GM18508 (cell line): ENCODE measurements at regions not wholly inside any gene's neighbourhood (a gene's known extent, or its start where the extent isn't known, plus 50 kb on each side); places are given as distances from the start of the nearest gene placed in this dataset.

Experiments used
- ATAC-seq: cut with Tn5 transposase; IDR thresholded peaks from one replicate; pipeline ENCODE4 v1.9.1; 2021; ENCODE audit warnings: moderate number of reproducible peaks; ENCODE audit not compliant: insufficient read depth, unreplicated experiment

- peak; percentile 77 for ATAC-seq
Observed at GRCh38 chr14:44316647-44317440, 190.2 kb downstream of the FSCB start.

DNA sequence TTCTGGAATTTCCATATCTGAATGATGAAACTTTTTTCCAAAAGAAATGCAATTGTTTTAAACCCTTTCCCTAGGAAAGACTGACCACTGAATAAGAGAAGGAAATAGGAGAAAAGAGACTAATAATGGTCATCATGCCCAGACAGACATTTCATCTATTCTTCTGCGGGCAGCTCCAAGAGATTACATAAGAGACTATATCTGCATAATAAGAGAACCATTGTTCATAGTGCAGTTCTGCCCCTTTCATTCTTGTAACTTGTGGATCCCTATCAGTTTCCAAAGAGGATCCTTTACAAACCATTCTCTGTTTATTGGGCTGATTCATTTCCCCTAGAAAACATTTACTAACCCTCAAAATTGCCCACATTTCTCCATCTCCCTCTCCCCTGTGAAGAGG, 197.8 kb downstream of the FSCB start:
- ATAC-seq = no peak

GRCh38 chr14:44300916-44301315, 206.2 kb downstream of the FSCB start:
- ATAC-seq = no peak

DNA sequence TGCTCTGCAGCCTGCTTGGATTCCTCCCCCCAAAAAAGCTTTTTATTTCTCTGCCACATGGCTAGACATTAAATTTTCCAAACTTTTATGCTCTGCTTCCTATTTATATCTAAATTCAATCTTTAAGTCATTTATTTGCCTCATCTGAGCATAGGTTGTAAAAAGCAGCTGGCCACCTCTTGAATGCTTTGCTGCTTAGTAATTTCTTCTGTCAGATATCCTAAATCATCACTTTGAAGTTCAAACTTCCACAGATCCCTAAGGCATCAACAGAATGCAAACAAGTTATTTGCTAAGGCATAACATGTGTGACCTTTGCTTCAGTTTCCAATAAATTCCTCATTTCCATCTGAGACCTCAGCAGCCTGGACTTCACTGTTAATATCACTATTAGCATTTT, 209.6 kb downstream of the FSCB start:
- no peak for ATAC-seq

GRCh38 chr14:44291366-44291915, 215.6 kb downstream of the FSCB start:
- ATAC-seq = no peak

DNA sequence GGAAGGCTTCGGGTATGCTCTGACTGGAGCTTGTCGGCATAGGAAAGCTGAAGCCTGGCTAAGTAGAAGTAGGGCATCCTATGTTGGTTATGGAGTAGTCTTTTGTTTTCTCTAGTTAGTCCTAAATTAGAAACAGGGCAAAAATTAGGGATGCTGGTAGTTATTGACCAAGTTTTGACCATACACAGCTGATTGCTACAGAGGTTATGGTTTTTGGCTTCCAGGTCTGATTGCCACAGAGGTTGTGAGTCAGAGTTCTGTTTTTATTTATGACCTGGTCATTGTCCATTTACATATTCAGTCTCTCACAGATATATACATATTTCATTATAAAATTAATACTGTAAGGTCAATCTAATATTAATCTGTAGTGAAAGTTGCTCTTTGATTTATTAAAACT, 219.2 kb downstream of the FSCB start:
- ATAC-seq = no peak

DNA sequence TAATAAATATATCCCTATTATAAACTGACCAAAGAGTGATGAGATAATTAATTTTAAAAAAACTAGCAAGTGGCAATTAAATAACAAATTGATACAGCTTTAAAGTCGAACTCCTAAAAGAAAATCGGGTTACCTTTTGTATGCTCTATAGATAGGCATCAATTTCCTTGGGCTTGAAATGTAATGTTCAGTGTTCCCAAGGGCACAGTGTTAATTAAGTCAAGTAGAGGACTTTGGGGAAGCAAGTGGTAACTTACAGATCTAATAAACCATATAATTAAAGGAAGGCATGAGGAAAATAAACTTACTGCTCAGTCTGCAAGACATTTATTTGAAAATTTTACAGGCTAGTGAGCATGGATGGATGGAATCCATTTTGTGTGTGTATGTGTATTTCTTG, 220.9 kb downstream of the FSCB start:
- no peak for ATAC-seq

GRCh38 chr14:44283836-44284235, 223.2 kb downstream of the FSCB start:
- no peak for ATAC-seq

DNA sequence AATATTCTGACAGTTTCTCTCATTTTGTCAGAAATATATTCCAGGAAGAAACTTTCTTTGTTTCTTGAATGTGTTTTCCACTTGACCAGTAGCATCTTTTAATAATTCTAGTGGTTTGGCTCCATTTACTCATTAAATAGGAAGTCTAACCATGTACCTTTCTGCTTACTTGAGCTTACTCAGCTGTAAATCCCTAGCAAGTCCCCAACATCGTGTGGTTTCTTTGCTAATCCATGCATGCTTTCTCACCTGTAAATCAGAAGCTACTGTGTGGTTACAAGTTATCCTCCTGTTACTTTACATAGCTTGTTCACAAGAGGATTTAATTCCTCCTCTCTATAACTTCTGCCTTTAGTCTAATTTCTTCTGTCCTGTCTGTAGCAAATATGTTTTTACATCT, 227.7 kb downstream of the FSCB start:
- no peak for ATAC-seq

DNA sequence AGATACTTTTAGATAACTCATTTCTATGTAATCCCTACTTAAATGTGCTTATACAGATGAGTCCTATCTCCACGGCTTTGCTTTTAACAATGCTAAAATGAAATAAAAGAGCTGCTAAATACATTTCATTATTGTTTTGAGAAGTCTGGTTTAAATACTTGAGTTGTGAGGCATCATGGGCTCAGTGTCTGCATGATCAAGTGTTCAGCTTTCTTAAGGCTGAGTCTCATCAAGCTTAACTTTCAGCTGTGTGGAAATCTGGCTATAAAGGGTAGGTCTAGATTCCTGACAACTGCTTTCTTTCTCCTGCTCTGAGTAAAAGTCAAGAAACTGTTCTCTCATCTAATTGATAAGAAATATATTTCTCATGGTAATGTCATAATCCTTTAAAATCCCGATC, 235.4 kb downstream of the FSCB start:
- no peak for ATAC-seq

DNA sequence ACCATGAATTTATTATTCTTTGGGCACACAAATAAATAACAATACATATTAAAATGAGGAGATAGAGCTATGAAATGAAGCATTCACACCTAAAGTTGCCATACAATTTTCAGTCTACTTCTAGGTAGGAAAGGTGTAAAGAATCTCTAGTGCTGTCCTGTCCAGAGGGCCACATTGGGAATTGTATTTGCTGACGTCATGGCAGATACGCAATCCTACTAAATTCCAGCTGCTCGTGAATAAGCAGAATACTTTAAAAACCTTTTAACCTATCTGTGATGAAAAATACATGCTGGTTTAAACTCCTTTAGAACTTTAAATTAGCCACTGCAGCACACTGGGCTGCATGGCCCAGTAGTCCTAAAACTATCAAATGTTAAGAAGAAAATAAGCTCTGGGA, 236.1 kb downstream of the FSCB start:
- no peak for ATAC-seq

- no peak for ATAC-seq
Observed at GRCh38 chr14:44265246-44265645, 241.8 kb downstream of the FSCB start.

DNA sequence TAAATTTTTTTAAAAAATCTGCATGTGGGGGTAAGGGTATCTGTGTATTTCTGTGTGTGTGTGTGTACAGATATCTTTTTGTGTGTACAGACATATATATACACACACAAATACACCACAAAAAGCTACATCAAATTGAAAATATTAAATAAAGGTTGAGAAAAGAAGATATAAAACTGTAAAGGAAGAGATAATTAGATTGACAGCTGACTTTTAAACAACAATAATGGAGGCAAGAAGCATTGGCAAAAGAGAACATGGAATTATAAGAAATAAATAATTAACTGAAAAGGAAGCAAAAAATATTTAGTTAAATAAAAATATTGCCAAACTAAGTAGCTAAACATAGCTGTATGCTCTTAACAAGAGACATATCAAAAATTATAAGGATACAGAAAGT, 291.4 kb downstream of the FSCB start:
- no peak for ATAC-seq

GRCh38 chr14:44211718-44212117, 295.4 kb downstream of the FSCB start:
- no peak for ATAC-seq

- ATAC-seq = no peak
Observed at GRCh38 chr14:44204061-44204835, 302.8 kb downstream of the FSCB start.

DNA sequence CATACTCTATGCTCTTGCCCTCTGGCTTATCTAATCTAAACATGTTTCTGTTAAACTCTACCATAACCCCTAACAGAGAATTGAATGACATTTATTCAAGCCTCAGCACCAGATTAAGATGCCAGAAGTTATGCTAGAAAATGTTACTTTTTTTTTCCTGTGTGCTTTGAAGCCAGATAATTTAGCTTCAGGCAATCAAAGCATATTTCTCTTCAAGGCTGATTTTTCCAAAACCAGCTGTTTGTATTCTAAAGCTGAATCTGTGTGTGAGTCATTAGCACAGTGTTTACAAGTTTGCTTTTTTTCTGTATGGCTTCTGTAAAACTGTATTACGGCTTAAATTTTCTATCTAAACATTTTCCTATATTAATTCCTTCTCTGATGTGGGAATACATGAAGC, 326.1 kb downstream of the FSCB start:
- ATAC-seq = no peak

DNA sequence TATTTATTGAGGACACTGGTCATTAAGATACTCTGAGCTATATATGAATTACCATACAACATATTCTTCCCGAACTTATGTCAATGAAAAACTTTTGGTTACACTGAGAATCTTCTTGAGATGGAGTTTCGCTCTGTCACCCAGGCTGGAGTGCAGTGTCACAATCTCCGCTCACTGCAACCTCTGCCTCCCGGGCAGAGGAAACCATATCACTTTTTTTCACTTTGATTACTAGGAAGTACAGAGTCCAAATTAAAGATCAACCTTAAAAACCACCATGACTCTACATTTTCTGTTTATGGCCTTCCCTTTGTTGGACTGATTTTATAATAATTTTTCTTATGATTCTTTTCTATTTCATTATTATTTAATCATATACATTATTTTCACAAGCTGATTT, 336.5 kb downstream of the FSCB start:
- no peak for ATAC-seq

- no peak for ATAC-seq
Observed at GRCh38 chr14:44170101-44170500, 337.0 kb downstream of the FSCB start.

GRCh38 chr14:44168566-44168965, 338.5 kb downstream of the FSCB start:
- ATAC-seq = no peak

GRCh38 chr14:44166611-44167010, 340.5 kb downstream of the FSCB start:
- no peak for ATAC-seq

- no peak for ATAC-seq
Observed at GRCh38 chr14:44165936-44166335, 341.1 kb downstream of the FSCB start.

DNA sequence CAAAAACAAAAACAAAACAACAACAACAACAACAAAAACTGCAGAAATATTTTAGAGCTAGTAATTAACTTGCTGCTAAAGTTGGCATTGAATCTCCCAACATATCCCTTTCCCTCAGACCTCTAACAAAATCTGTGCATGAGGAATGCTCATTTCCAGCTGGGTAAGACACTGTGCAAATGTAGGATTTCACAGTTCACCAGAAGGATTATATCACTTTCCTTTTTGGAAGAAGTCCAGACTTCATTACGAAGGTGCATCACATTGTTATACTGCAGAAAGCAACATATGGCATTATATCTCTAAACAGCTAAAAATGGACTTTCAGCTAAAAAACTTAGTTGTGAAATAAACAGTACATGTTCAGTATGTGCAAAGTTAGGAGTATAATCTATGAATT, 341.8 kb downstream of the FSCB start:
- no peak for ATAC-seq
